ENCODE measurements at regions not wholly inside any gene's neighbourhood (a gene's known extent, or its start where the extent isn't known, plus 50 kb on each side); places are given as distances from the start of the nearest gene placed in this dataset.
A peak's percentile ranks its signal among the peaks of the same experiment; 100 is the strongest.
"Not testable (repeated sequence)": the region's sequence is repeated elsewhere in the genome, so short reads cannot be mapped to it uniquely, and the experiment has no call there.

DNA sequence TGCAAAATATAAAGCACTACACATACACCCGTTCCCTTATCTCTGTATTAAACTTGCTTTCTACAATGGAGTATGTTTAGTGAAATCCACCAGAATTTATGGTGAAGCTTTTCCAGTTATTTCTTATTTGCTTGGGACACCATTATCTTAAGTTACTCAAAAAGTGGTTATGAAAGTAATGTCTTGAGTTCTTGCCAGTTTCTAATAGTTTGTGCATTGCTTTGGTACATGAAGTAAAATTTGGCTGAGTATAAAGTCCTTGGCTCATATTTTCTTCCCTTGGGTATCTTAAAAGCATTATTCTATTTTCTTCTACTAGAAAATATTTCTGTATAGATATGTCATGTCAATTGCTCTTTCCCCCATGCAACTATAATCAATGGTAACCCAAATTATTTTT lies 85.2 kb downstream of the POLR1F start:
- no peak for DNase-seq (ENCODE audit: low read depth)

DNA sequence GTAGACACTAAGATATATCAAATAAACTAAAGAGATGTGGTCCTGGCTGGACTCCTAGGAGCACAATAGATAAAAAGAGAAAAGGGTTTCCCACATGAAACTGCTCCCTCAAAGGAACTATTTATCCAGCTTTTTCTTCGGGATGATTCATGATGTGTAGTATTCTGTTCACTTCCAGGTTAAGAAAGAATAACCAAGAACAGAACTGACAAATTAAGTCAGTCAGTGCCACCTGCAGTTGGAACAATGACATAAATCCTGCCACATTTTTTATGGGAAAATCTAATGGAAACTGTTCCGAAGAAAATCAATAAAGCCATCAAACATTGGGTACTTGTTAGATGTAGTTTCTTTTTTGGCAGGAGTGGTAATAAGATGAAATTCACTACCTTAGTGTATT lies 87.1 kb downstream of the POLR1F start:
- DNase-seq (ENCODE audit: low read depth): peak; percentile 30

DNA sequence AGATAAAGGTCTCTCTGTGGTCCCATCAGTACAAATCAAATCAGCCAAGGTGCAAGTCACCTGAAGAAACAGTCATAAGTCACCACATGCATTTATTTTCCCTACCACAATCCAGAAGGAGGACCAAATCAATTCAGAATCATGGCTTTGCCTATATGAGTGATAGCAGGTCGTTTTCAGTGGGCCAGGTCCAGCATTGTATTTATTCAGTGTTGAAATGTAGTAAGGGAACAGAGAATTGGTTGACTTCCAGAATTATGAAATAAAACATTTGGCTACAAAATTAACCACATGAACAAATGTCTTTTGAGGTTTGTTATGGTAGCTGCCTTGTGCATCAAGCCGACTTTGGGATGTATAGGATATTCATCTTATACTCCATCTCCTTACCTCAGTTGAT lies 88.4 kb downstream of the POLR1F start:
- DNase-seq (ENCODE audit: low read depth): no peak

DNA sequence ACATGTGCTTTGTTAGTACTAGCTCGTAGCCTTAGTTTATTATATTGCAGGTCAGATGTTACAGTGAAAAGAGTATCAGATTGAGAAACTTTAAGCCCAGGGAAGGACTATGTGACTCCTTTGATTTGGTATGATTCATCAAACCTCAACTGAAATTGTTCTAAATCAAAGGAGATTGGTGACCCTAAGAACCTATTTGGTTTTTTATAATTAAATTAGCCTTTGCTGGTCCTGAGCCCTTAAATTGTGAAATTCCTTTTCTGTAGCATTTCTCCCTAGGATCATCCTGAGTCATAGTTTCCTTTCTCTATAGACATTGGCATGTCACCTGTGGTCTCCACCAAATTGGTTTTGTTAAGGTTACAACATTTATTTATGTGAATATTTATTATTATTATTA lies 89.7 kb downstream of the POLR1F start:
- no peak for DNase-seq (ENCODE audit: low read depth)

DNA sequence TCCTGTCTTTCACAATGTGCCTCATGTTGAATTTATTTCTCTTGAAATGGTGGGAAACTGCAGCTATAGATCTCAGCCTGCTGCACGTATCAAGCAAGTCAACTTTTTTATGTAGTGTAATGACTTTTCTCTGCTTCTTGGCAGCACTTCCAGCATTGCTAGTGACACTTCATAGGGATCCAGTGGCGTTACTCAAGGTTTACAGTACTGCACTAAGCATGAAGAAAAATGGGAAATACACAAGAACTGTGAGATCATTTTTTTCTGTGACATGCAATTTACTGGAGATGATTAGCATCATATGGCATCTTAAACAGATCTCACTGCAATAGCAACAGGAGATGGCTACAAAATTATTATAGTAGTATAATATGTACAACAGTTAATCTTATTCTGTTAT lies 90.9 kb downstream of the POLR1F start:
- DNase-seq (ENCODE audit: low read depth): no peak

DNA sequence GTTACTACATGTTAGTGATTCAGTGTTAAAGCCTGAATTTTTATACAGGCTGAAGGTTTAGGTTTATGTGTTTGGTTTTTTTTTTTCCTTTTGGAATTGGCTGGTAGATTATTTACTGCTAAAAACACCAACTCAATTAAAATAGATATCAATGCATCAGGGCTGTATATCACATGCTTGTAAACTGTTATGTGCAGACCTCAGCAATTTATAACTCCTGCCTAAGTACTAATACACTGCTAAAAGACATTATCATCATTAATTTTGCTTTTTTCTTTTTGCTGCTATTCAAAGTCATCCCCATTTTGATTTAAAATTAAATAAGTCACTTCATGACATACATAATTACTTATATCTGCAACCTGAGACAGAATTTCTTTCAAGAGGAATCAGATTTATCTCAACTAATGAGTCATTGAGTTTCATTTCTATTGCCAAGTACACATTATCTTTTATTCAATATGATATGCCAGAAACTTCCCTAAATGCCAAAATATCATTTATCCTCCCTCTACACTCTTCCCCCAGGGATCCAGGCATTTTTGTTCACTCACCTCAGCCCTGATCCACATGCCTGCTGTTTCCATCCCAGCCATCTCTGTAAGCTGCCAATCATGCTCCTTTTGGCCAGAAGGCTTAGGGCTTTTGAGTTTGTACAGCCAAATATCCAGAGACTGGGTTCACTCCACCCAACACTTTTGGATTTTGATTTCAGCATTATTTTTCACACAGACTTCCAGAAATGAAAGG lies 98.5 kb downstream of the POLR1F start:
- no peak for DNase-seq (ENCODE audit: low read depth)

DNA sequence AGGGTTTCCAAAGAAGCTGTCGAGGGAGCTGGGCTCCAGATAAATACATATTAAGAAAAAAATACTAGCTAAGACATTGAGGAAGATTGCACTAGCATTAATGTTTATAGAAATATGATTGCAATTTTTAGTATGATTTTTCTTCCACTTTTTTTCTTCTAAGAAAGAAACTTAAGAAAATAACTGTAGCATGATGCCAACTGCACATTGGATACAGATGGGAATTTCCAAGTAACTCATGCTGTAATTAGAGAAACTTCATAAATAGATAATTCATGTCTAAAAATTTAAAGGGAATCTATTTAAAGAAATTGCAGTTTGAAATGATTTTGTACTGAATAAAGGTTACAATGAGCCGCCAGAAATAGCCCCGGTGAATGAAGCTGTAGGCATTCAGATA lies 119.4 kb downstream of the POLR1F start:
- no peak for DNase-seq (ENCODE audit: low read depth)

DNA sequence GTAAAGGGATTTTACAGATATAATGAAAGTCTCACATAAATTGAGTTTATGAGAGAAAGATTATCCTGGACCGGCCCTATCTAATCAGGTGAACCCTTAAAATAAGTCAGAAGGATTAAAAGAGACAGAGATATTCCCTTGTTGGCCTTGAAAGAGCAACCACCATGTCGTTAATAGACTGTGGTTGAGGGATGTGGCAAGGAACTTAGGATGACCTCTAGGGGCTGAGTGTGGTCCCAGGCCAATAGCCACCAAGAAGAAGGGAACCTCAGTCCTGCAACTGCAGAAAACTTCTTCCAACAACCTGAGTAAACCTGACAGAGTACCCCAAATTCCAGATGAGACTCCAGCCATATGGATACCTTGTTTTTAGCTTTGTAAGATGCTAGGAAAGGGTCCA lies 121.5 kb downstream of the POLR1F start:
- DNase-seq (ENCODE audit: low read depth): no peak

DNA sequence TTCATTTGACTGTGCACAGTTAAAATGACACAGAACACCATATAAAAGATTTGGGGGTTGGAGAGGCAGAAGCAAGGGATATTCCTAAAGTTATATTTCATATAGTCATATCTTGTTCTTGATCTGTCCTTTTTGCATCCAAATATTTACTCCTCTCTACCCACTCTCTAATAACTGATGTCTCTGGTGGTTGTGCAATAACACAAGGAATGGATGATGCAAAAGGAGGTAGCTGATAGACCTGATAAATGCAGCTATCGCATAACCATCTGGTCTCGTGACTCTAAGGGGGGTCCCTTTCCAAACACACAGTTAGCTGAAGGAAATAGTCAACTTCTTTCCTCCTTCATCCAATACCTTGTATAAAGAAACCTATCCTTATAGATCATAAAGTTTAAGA lies 123.1 kb downstream of the POLR1F start:
- no peak for DNase-seq (ENCODE audit: low read depth)

DNA sequence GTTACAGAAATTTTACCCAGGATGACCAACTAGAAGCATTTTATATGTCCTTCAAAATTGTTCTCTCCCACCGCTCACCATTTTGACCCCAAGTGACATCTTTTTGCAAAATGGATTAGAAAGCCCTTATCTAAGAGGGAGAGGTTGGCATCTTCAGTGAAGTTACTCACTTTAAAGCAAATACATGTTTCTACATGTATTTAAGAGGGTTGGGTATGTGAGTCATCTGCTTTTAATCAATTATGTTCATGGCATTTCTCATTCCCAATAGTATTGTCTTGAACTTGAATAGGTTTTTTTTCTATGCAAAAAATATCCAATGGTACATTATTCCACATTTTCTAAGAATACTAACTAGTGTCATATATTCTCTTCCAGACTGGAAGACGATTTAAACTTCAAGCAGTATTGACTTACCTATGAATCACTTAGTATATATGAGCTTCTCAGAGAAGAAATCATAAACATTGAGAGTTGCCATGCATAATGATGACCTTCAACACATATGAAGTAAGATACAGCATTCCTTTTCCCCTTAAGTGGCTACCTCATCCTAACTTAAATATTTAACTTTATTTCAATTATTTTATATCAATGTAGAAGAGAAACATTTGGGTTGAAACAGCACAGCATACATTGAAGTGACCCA lies 132.8 kb downstream of the POLR1F start:
- no peak for DNase-seq (ENCODE audit: low read depth)

DNA sequence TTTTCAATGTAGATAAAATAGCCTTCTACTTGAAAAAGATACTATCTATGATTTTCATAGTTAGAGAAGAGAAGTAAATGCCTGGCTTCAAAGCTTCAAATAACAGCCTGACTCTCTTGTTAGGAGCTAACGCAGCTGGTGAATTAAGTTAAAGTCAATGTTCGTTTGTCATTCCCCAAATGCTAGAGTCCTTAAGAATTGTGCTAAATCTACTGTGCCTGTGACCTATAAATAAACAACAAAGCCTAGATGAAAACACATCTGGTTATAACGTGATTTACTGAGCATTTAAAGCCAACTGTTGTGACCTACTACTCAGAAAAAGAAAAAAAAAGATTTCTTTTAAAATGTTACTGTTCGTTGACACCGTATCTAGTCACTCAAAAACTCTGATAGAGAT lies 134.7 kb downstream of the POLR1F start:
- DNase-seq (ENCODE audit: low read depth): no peak

DNA sequence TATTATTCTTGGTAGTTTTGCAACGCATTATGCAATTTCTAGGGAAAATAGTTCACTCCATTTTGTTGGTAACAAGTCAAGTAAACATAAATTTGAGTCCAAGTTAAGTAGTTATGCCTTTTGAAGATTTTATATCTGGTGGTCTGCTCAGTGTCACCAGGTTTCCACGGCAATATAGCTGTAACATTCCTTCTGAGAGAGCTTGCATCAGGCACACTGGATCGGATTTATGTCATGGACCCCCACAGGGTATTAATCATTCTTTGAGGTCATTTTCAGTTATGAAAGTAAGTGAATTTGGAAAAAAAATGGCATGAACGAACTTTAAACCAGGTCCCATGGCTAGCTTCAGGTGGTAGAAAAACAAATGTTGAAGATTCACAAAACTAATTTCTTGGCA lies 136.3 kb downstream of the POLR1F start:
- no peak for DNase-seq (ENCODE audit: low read depth)

DNA sequence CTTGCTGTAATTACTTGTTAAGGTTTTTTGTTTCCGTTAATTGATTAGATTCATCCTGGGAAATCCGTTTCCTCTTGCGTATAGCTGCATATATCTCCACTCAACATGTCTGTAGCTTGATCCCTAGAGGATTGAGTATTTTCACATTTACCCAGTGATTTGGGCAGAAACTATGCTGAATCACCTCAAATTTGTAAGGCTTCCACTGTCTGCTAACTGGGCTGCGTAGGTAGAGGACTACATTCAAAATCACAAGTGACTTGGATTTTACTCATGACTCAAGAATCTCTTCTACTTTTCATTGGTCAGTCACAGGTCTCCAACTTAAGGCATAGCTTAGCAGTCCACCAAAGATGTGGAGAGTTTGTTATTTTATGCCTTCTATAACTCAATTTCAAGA lies 141.8 kb downstream of the POLR1F start:
- DNase-seq (ENCODE audit: low read depth): no peak

DNA sequence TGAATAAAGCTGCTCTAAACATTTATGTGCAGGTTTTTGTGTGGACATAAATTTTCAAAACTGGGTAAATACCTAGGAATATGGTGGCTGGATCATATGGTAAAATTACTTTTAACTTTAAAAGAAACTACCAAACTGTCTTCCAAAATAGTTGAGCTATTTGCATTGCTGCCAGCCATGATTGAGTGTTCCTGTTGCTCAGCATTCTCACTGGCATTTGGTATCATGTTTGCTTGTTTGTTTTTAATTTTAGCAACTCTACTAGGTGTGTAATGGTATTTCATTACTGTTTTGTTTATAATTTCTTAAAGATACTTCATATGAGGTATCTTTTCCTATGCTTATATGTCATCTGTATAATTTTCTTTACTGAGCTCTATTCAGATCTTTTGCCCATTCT lies 143.2 kb downstream of the POLR1F start:
- no peak for DNase-seq (ENCODE audit: low read depth)

DNA sequence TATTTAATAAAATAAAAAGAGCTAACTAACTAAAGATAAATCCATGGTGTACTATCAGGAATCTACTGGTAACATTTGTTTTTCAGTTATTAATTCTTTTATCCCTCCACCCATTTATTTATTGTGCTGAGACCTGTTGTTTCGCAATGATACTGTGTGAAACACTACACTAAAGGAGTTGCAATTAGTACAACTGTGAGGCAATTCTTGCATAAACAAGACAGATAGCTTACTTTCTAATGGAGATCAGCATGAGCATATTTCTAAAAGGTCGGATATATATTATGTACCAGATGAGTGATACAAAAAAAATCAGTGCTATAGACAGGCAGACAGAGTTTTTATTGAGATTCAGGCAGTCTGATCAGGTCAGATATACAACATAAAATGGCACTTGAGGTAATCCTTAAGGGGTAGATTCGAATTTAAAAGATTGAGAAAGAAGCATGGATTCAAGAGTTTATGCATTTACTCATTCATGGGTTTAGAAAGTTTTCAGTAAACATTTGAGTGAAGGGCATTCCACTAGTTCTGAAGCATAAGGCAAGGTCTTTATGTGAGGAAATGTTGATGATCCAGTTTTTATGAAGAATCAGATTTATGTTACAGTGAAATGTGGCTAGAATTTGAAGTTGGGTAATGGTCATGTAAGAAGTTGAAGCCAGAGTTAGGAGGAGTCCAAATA lies 147.6 kb downstream of the POLR1F start:
- no peak for DNase-seq (ENCODE audit: low read depth)

DNA sequence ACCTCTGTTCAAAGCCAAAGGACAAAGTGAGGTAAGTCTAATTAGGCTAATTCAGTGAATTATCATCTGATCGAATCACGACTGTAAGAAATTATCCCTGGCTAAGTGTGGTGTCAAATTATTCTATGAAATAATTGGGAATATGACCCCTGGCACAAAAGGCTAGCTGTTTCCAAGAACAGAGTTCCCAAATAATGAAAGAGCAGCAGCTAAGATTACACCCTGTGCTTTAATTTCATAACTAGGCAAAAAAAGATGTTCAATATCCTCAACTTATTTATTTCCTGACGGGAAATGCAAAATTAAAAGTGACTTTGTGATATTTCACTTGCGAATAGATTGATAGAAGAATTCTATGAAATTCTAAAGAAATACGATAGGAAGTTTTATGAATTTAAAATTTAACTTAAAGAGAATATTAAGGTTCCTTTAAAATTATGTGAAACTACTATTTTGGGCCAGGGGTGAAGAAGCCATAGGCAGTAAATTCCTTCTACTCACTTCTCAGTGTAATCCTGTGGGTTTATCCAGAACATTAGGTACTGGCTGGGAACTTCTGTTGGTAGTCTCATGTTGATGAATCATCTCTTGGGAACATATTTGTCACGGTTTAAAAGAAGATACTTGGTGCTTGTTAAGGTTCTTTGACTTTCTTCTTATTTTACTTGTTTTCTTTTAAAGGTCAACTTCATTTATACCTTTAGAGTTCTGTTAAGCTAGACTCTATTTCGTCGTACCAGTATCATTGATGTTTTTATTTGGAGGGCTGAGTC lies 148.5 kb downstream of the POLR1F start:
- DNase-seq (ENCODE audit: low read depth): no peak

DNA sequence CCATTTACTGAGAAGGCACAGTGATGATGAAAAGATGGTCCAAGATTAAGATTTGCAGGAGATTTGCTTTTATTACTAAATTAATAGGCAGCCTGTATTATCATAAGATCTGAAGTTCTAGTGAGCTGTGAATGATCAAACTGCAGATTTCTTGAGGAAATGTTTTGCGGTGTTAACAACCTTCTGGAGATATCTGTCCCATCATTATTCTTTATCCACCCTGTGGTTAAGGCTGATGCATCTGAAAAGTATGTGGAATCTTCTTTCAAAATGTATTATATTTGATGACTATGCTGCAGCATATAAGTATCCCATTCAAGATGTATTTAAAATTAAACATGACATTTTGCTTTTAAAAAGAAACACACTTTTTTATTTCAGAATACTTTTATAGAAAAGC lies 150.3 kb downstream of the POLR1F start:
- peak; percentile 43 for DNase-seq (ENCODE audit: low read depth)

DNA sequence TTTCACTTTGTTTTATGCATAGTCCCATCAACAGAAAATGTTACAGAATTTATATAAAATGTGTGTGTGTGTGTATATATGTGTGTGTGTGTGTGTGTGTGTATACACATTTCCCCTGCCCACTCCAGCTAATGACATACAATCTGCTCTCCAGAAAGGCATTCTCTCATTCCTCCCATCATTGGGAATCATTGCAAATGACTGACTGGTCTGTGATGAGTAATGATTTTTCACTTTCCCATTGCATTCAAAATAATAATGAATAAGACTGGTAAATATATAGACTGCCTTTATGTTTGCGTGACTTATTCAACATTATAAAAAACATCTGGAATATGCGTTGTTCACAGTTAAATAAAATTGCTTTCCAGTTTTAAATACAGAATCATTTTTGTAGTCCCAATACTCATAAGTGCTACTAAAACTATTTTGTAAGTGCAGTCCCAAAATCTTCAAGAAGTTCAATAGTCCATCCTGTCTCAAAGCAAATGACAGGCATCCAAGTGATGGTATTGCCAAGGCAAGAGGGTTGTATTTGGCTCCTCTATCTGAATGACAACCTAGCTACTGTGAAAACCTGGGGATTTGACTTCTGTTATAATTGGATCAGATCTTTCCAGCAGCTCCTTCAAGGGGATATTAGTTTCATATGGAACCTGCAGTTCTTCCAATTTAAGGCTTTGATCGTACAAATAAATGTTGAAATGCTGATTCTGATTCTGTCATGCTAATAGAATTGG lies 150.9 kb downstream of the POLR1F start:
- DNase-seq (ENCODE audit: low read depth): no peak

DNA sequence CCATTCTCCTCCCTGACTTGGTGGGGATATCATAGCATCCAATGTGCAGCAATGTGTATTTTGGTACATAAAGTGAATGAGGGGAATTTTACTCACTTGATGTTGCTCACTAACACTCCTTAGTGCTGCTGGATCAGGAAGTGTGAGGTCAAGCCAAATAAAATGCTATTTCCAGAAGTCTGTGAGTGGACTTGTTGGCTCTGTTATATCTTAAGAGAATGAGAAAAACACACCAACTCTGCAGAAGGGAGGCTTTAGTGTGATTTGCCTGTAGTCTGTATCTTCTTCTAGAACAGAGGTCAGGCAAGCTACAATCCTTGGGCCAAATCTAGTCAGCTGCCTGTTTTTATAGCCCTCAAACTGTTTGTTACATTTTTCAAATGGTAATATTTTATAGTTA lies 154.3 kb downstream of the POLR1F start:
- DNase-seq (ENCODE audit: low read depth): no peak

DNA sequence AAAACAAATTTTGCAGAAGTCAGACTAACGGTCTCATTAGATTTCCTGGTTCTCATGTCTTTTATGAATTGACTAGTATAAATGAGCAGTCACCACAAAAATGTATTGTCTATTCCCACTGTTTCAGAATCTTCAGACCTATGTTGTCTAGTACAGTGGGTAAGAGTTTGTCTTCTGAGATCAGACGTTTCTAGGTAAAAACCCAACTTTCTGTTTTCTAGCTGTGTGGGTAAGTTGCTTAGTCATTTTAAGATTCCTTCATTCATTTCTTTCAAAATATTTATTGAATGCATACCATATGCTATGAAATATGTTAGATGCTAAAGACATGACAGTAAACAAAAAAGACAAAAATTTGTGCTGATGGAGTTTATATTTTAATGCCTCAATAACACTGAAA lies 156.3 kb downstream of the POLR1F start:
- no peak for DNase-seq (ENCODE audit: low read depth)

DNA sequence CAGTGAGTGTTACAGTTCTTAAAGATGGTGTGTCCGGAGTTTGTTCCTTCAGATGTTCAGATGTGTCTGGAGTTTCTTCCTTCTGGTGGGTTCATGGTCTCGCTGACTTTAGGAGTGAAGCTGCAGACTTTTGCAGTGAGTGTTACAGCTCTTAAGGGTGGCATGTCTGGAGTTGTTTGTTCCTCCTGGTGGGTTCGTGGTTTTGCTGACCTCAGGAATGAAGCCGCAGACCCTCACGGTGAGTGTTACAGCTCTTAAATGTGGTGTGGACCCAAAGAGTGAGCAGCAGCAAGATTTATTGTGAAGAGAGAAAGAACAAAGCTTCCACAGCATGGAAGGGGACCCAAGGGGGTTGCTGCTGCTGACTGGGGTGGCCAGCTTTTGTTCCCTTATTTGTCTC lies 159.6 kb downstream of the POLR1F start:
- DNase-seq (ENCODE audit: low read depth): not testable (repeated sequence)

DNA sequence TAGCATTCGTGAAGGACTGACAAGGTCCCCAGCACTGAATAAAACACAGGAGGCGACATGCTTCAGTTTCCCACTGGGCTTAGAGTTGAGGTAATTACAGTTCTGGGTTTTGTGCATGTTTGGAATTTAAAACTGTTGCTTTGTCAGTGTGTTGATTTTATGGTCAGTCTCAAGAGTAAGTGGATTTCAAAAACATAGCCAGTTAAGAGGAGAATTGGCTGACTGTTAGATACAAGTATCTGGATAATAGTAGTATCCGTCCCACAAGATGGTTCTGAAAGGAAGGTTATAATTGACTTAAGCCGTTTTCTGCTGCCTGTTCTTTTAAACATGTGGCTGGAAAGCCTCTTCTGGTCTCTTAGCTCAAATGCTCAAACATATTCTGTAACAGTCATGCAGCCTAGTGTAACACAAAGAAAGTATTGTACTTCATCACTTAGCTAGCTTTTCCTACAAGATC lies 170.9 kb downstream of the POLR1F start:
- DNase-seq (ENCODE audit: low read depth): no peak

Data from HS-27A (cell line).